Brain pericyte (primary cell): ENCODE measurements at regions not wholly inside any gene's neighbourhood (a gene's known extent, or its start where the extent isn't known, plus 50 kb on each side); places are given as distances from the start of the nearest gene placed in this dataset.
"Not testable (repeated sequence)": the region's sequence is repeated elsewhere in the genome, so short reads cannot be mapped to it uniquely, and the experiment has no call there.

Source experiments
- DNase-seq: peaks from one replicate; pipeline ENCODE4 v3.0.0-alpha.2; 2012; ENCODE audit warnings: low read depth, low spot score

GRCh38 chr1:96583903-96584302 is 137.7 kb upstream of the PTBP2 start:
- DNase-seq: no peak

DNA sequence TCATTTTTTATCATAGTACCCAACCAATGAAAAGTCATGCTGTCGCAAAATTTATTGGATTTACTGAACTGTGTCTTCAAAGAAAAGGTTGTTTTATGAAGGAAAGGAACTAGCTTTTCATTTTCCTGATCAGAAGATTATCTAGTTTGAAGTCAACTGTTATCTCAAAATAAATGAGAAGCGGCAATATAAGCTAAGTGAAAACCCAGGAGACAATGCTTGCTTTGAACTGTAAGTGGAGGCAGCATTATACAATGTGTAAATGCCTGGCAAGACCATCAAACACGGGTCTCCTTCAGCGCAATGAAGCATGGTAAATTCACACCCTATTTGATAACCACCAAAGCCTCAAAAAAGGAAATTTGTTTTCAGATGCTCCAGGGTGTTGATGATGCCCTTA is 134.4 kb upstream of the PTBP2 start:
- DNase-seq: no peak

DNA sequence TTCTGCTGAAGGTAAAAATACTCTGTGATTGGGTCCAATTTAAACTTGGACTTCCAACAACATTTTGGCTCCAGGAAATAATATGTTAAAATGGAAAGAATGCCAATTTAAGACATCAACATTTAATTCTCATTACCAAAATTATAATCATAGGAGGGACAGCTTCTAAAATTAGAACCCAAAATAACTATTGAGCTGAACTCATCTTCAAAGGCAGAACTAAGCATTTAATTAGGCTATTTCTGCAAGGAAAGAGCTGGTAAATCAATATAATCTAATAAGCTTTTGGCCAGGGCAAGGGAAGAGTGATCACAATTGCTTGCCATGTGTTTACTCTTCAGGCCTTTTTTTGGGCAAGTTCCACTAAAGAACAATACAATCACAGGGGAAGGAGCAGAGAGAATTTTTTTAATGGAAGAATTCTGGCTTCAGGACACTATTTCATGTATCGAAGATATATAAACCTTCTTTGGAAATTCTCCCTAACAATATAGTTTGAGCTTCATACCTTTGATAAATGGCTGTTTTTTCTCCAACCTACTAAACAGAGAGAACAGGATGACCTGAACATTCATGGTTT is 133.1 kb upstream of the PTBP2 start:
- no peak for DNase-seq

- not testable (repeated sequence) for DNase-seq
Measured at GRCh38 chr1:96595530-96595929, 126.1 kb upstream of the PTBP2 start.

DNA sequence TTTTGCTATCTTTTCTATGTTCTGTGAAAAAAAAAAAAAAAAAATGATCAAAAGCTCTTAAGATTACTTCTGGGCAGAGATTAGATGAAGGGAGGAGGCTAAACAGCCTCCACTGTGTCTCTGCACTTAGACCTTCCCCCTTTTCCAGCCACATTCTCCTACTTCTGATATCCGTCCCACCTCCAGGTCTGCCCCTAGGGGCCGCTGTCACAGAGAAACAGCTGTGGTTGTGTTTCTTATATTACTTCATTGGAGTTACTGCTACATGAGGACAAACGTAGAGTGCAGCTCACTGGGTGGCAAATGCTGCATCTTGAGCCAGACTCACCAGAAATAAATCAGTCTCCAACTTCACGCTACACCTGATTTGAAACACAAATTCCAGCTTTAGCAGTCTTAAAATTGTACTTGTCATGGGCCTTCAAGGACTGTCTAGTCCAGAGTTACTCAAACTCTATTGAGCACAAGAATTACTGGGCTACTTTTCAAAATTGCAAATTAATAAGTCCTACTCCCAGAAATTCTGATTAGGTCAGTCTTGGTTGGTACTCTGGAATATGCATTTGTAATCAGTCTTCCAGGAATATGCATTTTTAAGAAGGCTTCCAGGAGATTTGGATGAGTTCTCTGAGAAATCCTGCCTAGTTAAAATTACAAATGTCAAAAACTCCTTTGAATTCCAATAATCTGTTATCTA is 125.2 kb upstream of the PTBP2 start:
- no peak for DNase-seq

DNA sequence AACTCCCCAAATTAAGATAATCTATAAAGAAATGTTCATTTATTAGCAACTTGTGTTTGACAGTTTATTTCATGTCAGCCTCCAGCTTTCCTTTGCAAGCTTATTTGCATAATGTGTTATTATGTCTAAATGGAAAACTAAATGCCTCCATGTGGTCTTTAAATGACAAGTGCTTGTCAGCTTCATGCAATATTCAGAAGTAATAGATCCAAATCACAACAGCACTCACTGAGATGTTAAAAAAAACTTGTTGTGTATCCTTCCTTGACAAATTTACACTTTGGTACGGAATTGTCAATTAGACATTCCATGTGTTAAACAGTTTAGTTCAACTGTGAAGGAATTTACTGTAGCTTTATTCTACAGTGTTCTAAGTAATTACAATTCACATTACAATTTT is 124.4 kb upstream of the PTBP2 start:
- no peak for DNase-seq

GRCh38 chr1:96598416-96599168 is 123.0 kb upstream of the PTBP2 start:
- no peak for DNase-seq

GRCh38 chr1:96604620-96605019 is 117.0 kb upstream of the PTBP2 start:
- DNase-seq: not testable (repeated sequence)

DNA sequence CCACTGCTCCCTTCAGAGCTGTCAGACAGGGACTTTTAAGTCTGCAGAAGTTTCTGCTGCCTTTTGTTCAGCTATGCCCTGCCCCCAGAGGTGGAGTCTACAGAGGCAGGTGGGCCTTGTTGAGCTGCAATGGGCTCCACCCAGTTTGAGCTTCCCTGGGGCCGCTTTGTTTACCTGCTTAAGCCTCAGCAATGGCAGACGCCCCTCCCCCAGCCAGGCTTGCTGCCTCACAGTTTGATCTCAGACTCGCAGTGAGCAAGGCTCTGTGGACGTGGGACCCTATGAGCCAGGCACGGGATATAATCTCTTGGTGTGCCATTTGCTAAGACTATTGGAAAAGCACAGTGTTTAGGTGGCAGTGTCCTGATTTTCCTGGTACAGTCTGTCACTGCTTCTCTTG is 104.2 kb upstream of the PTBP2 start:
- not testable (repeated sequence) for DNase-seq

DNA sequence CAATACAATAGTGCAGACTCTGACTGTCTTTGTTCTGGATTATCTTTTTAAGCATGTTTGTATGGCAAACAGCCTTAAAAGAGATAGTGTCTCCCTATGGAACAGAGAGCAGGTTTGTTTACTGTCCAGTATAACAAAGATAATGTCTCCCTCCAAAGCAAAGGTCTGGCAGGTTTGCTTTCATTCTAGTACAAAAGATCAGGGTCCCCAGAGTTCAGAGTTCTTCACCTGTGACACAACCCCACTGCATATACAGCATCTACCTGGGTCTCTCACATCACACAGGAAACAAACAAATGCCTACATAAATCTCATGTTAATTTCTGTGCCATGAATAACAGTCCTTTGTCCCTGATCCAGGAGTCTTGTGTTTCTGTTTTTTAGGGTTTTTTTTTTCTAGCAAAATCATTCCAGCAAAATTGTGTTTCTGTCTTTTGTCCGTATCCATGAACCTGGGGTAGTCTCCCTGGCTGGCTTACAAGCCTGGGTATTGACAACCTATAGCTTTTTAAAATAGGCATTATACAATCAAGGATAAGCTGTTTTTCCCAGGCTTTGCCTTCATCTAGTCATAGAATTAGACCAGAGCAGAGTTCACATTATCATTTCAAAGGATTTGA is 89.4 kb upstream of the PTBP2 start:
- DNase-seq: no peak

DNA sequence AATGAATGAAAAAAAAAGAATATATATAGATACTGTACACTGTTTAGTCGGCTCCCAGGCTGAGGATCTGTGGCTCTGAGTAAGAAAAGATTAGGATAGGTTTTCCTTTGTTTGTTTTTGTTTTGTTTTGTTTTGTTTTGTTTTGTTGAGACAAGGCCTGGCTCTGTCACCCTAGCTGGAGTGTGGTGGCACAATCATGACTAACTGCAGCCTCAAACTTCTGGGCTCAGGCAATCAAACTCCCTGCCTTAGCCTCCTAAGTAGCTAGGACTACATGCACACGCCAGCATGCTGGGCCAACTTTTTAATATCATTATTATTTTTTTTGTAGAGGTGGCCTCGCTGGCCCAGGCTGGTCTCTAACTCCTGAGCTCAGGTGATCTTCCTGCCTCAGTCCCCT is 87.9 kb upstream of the PTBP2 start:
- no peak for DNase-seq

DNA sequence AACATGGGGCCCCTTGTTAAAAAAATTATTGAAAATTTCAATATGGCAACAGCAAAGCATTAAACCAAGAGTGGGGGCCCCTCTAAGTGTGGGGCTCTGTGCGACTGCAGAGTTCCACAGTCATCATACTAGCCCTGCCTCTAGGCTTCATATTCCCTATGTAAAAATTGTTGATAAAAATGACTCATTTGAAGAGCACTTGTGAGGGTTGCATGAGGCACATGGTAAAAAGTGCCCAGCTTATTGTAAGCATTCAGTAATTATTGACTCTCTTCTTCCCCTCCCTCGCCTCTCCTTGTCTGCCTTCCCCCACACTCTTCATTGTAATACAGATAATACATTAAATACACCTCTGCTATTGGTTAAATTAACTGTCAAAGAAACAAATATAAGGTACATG is 86.7 kb upstream of the PTBP2 start:
- no peak for DNase-seq

DNA sequence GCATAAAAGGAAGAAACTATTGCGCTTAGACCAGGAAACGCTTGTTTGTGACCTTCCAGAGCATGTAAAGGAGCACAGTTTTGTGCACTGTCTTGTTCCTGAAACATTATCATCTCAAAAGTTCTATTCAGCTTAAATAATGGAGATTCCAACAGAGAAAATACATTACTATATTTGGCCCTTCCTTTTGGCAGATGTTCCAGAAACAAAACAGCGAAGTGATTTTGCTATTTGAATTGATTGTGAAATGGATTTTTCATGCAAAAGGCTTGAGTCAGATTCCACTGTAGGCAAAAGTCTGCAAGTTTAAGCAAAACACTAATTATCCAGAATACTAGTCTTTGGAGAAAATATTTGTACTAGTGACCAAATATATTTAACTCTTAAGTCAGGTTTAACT is 80.3 kb upstream of the PTBP2 start:
- no peak for DNase-seq

DNA sequence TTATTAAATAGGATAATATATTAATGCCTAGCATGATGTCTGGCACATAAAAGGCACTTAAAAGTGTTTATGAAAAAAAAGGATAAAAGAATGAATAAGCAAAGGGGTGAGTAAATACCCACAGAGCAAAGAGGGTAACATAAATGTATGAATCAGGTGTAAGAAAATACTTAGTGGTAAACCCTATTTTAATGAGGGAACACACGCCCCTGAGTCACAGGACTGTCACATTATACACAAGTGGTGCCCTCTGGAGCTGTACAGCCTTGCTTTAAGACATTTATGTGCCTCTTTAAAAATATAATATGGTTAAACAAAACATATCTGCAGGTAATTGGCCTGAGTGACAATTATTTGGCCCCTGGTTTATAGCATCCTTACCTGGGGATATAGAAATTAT is 78.1 kb upstream of the PTBP2 start:
- DNase-seq: no peak

GRCh38 chr1:96649301-96649700 is 72.3 kb upstream of the PTBP2 start:
- no peak for DNase-seq

- DNase-seq: no peak
Measured at GRCh38 chr1:96651517-96651916, 70.1 kb upstream of the PTBP2 start.

- no peak for DNase-seq
Measured at GRCh38 chr1:96660051-96660450, 61.5 kb upstream of the PTBP2 start.

DNA sequence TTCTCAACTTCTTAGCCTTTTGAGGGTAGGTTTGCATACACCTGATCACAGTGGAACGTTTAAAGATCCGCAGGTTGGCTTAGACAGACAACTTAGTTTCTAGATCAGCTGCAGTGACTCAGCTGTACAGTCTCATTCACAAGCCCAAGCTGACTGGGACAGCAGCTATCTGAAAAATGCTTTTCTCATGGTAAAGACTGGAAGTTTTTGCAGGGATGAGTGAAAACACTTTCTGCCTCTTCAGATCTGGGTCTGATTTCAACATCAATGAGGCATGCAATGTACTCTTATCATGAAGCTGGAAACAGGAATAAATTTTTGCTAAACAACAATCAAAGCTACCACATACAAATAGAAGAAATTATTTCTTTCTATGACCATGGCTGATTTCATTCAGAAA is 61.1 kb upstream of the PTBP2 start:
- no peak for DNase-seq
